Neutrophil (primary cell): ENCODE measurements at regions not wholly inside any gene's neighbourhood (a gene's known extent, or its start where the extent isn't known, plus 50 kb on each side); places are given as distances from the start of the nearest gene placed in this dataset.

Experiments
- H3K27ac ChIP-seq: fragments of 200-600 bp; sonication (generic); 2 replicates; pipeline ENCODE4 v1.5.1; 2016; ENCODE audit warnings: mild to moderate bottlenecking, moderate library complexity
- H3K27me3 ChIP-seq: fragments of 200-600 bp; sonication (generic); 2 replicates; pipeline ENCODE4 v1.6.0; 2016; ENCODE audit warnings: mild to moderate bottlenecking
- H3K36me3 ChIP-seq: fragments of 200-600 bp; sonication (generic); 2 replicates; pipeline ENCODE4 v1.5.1; 2017
- H3K4me1 ChIP-seq, 2 experiments: fragments of 200-600 bp in 1 of 2; sonication (generic) in 1 of 2; 1 replicate in 1 of 2; 2 replicates in 1 of 2; pipeline versions ENCODE4 v1.5.1 to v1.6.1; 2013 to 2016; ENCODE audit warnings: low read depth in 1 of 2, low read length in 1 of 2, mild to moderate bottlenecking in 1 of 2, moderate library complexity in 1 of 2; ENCODE audit not compliant: control insufficient read depth in 1 of 2, insufficient read depth in 1 of 2
- H3K4me3 ChIP-seq, 2 experiments: fragments of 200-600 bp in 1 of 2; sonication (generic) in 1 of 2; 1 replicate in 1 of 2; 2 replicates in 1 of 2; pipeline ENCODE4 v1.5.1; 2013 to 2016; ENCODE audit warnings: low read depth in 1 of 2, low read length in 1 of 2, mild to moderate bottlenecking in 1 of 2, moderate library complexity in 1 of 2
- H3K9me3 ChIP-seq: fragments of 200-600 bp; sonication (generic); 2 replicates; pipeline ENCODE4 v1.5.1; 2016
- TF ChIP-seq, protein P1 (sequence below): fragments of 200-600 bp; sonication (generic); IDR thresholded peaks from 2 replicates; pipeline ENCODE4 v1.5.1; 2016; ENCODE audit warnings: antibody characterized with exemption

DNA sequence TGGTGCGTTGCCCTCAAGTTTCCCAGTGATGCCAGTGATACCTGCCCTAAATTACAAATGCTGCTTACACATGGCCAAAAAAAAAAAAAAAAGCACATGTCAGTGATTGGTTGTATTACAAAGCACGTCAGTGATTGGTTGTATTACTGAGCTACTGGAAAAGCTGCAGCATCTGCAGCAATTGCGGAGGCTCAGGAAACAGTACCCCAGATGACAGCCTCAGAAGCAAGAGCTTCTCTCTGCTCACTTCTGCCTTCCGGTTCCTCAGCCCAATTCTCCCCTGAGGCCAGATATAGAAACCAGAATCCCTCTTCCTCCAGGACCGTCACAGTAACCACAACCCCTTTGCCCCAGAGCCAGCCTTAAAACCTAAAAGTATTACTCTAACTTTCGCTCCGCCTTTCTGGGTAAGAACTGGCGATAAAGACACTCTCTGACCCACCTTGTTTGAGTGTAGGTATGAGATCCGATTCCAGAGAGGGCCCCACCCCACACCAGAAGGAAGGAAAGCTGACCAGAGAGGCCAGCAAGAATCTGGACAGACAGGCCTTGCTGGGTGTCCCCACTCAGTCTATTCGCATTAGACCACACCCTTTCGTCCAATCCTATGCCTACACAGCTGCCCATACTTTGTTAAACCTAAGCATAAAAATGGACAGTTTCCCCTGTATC is 85.0 kb upstream of the SORBS2 start:
- Histone ChIP-seq H3K4me3 (no peak overlapping the region), H3K9me3 (no peaks in the 10 kb centered on the region), H3K27ac (no peak overlapping the region), H3K36me3 (no peaks in the 10 kb centered on the region), H3K27me3 (no peaks in the 10 kb centered on the region), H3K4me1 (no peaks in the 10 kb centered on the region)
- TF ChIP-seq, protein P1, sequence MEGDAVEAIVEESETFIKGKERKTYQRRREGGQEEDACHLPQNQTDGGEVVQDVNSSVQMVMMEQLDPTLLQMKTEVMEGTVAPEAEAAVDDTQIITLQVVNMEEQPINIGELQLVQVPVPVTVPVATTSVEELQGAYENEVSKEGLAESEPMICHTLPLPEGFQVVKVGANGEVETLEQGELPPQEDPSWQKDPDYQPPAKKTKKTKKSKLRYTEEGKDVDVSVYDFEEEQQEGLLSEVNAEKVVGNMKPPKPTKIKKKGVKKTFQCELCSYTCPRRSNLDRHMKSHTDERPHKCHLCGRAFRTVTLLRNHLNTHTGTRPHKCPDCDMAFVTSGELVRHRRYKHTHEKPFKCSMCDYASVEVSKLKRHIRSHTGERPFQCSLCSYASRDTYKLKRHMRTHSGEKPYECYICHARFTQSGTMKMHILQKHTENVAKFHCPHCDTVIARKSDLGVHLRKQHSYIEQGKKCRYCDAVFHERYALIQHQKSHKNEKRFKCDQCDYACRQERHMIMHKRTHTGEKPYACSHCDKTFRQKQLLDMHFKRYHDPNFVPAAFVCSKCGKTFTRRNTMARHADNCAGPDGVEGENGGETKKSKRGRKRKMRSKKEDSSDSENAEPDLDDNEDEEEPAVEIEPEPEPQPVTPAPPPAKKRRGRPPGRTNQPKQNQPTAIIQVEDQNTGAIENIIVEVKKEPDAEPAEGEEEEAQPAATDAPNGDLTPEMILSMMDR = no peak

DNA sequence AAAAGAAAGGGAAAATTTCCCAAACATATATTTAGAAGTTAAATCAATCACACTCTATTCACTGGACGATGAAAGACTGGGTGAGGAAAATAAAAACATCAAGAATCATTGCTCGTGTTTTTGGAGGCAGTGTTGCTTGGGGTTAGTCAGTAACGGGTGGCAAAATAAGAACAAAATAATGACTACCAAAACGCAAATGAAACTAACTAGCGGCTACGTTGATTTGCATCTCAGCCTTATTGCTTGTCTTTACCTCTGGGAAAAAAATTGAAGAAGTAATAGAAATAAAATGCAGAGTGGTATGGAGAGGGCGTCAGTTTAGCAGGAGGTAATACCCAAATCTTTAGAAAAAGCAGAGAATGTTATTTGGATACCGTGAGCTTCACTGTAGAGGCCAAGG is 86.4 kb upstream of the SORBS2 start:
- TF ChIP-seq, protein P1 = no peak
- Histone ChIP-seq H3K36me3 (no peaks in the 10 kb centered on the region), H3K4me3 (no peak overlapping the region), H3K9me3 (no peaks in the 10 kb centered on the region), H3K4me1 (no peaks in the 10 kb centered on the region), H3K27ac (no peak overlapping the region), H3K27me3 (no peaks in the 10 kb centered on the region)

DNA sequence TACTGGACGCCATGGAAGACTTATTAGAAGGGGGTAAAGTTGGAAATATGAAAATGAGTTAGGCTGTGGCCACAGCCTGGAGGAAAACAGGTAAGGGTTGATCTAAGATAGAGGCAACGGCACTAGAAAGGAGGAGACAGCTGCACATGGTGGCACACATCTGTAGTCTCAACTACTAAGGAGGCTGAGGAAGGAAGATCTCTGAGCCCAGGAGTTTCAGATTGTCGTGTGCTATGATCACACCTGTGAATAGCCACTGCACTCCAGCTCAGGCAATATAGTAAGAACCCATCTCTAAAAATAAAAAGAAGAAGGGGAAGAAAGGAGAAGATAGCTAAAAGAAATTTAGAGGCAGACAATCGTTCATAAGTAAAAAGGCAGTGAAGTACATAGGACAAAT is 87.8 kb upstream of the SORBS2 start:
- Histone ChIP-seq H3K4me1 (no peaks in the 10 kb centered on the region), H3K36me3 (no peaks in the 10 kb centered on the region), H3K4me3 (no peak overlapping the region), H3K27ac (no peak overlapping the region), H3K9me3 (no peaks in the 10 kb centered on the region), H3K27me3 (no peaks in the 10 kb centered on the region)
- TF ChIP-seq, protein P1 = no peak

DNA sequence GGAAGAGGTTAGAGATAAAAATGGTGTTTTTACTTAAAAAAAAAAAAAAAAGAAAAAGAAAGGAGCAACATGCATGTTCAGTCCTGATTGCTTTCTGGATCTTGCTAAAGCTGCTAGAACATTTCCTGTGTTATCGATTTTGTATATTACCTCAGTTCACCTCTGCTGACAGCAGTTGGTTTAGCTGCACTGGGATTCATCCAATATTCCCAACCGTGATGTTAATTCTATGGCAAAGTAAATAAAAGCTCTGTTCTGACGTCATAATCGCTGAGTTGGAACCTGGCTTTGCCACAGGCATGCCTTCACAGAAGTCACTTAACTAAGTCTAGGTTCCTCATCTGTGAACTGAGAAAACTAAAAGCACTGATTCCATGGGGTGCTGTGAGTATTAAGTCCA is 90.7 kb upstream of the SORBS2 start:
- H3K4me3 ChIP-seq = no peak overlapping the region
- TF ChIP-seq, protein P1 = no peak
- no peaks in the 10 kb centered on the region for H3K4me1 ChIP-seq
- no peak overlapping the region for H3K27ac ChIP-seq
- no peaks in the 10 kb centered on the region for H3K27me3 ChIP-seq
- no peaks in the 10 kb centered on the region for H3K9me3 ChIP-seq
- no peaks in the 10 kb centered on the region for H3K36me3 ChIP-seq

DNA sequence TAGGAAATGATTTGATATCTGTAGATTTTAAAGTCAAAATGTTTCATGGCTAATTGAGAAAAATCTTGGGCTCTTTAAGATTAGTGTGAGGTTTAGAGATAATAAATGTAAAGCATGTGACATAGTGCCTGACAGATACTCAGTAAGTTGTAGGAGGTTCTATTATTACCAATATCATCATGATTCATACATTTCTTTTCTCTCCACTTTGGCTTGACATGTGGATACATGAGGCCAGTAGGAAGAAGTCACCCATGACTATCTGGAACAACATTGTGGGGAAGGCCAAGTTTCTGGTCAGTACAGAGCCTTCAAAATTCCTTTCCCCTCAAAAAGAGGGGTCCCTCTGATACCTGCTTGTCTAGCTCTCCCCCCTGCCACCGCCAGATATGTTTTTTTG is 91.2 kb upstream of the SORBS2 start:
- Histone ChIP-seq H3K27me3 (no peaks in the 10 kb centered on the region), H3K27ac (no peak overlapping the region), H3K4me3 (no peak overlapping the region), H3K4me1 (no peaks in the 10 kb centered on the region), H3K9me3 (no peaks in the 10 kb centered on the region), H3K36me3 (no peaks in the 10 kb centered on the region)
- TF ChIP-seq, protein P1 = no peak
